Neural progenitor cell (in vitro differentiated cells): ENCODE measurements at regions not wholly inside any gene's neighbourhood (a gene's known extent, or its start where the extent isn't known, plus 50 kb on each side); places are given as distances from the start of the nearest gene placed in this dataset.

Source experiments
- DNase-seq: peaks from one replicate; pipeline ENCODE4 v3.0.0-alpha.2; 2016; ENCODE audit warnings: low spot score
- H2AFZ ChIP-seq: fragments of 200-600 bp; sonication (generic); replicated peaks from 2 replicates; pipeline ENCODE4 v1.6.1; 2016; ENCODE audit warnings: antibody characterized with exemption
- H3F3A ChIP-seq: fragments of 200-600 bp; sonication (generic); 2 replicates; pipeline ENCODE4 v1.6.1; 2016; ENCODE audit warnings: antibody characterized with exemption, low read depth
- H3K27ac ChIP-seq: fragments of 200-600 bp; sonication (generic); 2 replicates; pipeline ENCODE4 v1.5.1; 2016; ENCODE audit warnings: mild to moderate bottlenecking
- H3K27me3 ChIP-seq: fragments of 200-600 bp; sonication (generic); 2 replicates; pipeline ENCODE4 v1.6.1; 2016; ENCODE audit warnings: mild to moderate bottlenecking, moderate library complexity
- H3K36me3 ChIP-seq: fragments of 200-600 bp; sonication (generic); 2 replicates; pipeline ENCODE4 v1.5.1; 2016
- H3K4me1 ChIP-seq: fragments of 200-600 bp; sonication (generic); 2 replicates; pipeline ENCODE4 v1.6.1; 2016; ENCODE audit warnings: mixed run types
- H3K4me2 ChIP-seq: fragments of 200-600 bp; sonication (generic); 2 replicates; pipeline ENCODE4 v1.6.1; 2016
- H3K4me3 ChIP-seq: fragments of 200-600 bp; sonication (generic); 2 replicates; pipeline ENCODE4 v1.5.1; 2016
- H3K79me2 ChIP-seq: fragments of 200-600 bp; sonication (generic); 2 replicates; pipeline ENCODE4 v1.6.1; 2016; ENCODE audit warnings: low read depth
- H3K9ac ChIP-seq: fragments of 200-600 bp; sonication (generic); 2 replicates; pipeline ENCODE4 v1.6.1; 2016
- H3K9me3 ChIP-seq: fragments of 200-600 bp; sonication (generic); 2 replicates; pipeline ENCODE4 v1.5.1; 2016; ENCODE audit warnings: low read depth
- H4K20me1 ChIP-seq: fragments of 200-600 bp; sonication (generic); 2 replicates; pipeline ENCODE4 v1.6.1; 2016; ENCODE audit warnings: low read depth
- H3K27ac Mint-ChIP-seq: 3 replicates; pipeline ENCODE4 v1.8.0; 2021; ENCODE audit warnings: mixed read lengths
- H3K27me3 Mint-ChIP-seq: 2 replicates; pipeline ENCODE4 v1.8.0; 2022; ENCODE audit warnings: low read depth, mild to moderate bottlenecking, inconsistent platforms, moderate library complexity, mixed read lengths; ENCODE audit not compliant: insufficient read depth
- H3K36me3 Mint-ChIP-seq: 3 replicates; pipeline ENCODE4 v1.8.0; 2021; ENCODE audit warnings: mixed read lengths
- H3K4me1 Mint-ChIP-seq: 3 replicates; pipeline ENCODE4 v1.8.0; 2021; ENCODE audit warnings: mixed read lengths
- H3K4me3 Mint-ChIP-seq: 3 replicates; pipeline ENCODE4 v1.8.0; 2021; ENCODE audit warnings: mild to moderate bottlenecking, moderate library complexity, mixed read lengths
- H3K9me3 Mint-ChIP-seq: 3 replicates; pipeline ENCODE4 v1.8.0; 2020; ENCODE audit warnings: mixed read lengths
- EZH2 ChIP-seq: fragments of 200-600 bp; sonication (generic); IDR thresholded peaks from 2 replicates; pipeline ENCODE4 v1.6.1; 2017; ENCODE audit warnings: antibody characterized with exemption, mild to moderate bottlenecking, moderate library complexity
- EZH2phosphoT487 ChIP-seq: fragments of 200-600 bp; sonication (generic); IDR thresholded peaks from 2 replicates; pipeline ENCODE4 v1.6.1; 2017; ENCODE audit warnings: antibody characterized with exemption
- TF ChIP-seq, protein P1 (sequence below): fragments of 200-600 bp; sonication (generic); IDR thresholded peaks from 2 replicates; pipeline ENCODE4 v1.5.1; 2017; ENCODE audit warnings: antibody characterized with exemption, mild to moderate bottlenecking

DNA sequence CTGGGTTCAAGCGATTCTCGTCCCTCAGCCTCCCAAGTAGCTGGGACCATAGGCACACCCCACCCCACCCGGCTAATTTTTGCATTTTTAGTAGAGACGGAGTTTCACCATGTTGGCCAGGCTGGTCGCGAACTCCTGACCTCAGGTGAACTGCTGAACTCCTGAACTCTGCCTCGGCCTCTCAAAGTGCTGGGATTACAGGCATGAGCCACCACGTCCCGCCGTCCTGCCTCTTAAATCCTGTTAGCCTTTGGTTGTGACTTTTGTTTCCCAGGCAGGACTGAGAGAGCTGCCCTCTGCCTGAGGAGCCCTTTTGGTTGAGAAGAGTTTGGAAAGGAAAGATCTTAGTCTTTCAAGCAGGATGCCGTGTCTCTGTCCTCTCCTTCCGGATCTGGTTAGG lies 59.3 kb upstream of the C1orf174 start:
- Histone ChIP-seq H3K27me3 (no peaks in the 10 kb centered on the region), H3K36me3 (no peaks in the 10 kb centered on the region), H3K27ac (no peak overlapping the region), H3K4me1 (peaks cover 4% of the 10 kb centered on the region), H2AFZ (no peak overlapping the region), H3K79me2 (no peaks in the 10 kb centered on the region), H3K4me2 (peak overlapping the region; percentile 16), H4K20me1 (no peaks in the 10 kb centered on the region), H3K9ac (no peak overlapping the region), H3K9me3 (no peaks in the 10 kb centered on the region), H3F3A (no peaks in the 10 kb centered on the region), H3K4me3 (no peak overlapping the region)
- Mint-ChIP-seq H3K4me1 (peaks cover 42% of the 10 kb centered on the region), H3K27ac (peak overlapping the region; percentile 85), H3K9me3 (peaks cover 2% of the 10 kb centered on the region), H3K36me3 (no peaks in the 10 kb centered on the region), H3K27me3 (no peaks in the 10 kb centered on the region), H3K4me3 (no peak overlapping the region)
- no peak for TF ChIP-seq EZH2
- no peak for TF ChIP-seq EZH2phosphoT487
- TF ChIP-seq, protein P1, sequence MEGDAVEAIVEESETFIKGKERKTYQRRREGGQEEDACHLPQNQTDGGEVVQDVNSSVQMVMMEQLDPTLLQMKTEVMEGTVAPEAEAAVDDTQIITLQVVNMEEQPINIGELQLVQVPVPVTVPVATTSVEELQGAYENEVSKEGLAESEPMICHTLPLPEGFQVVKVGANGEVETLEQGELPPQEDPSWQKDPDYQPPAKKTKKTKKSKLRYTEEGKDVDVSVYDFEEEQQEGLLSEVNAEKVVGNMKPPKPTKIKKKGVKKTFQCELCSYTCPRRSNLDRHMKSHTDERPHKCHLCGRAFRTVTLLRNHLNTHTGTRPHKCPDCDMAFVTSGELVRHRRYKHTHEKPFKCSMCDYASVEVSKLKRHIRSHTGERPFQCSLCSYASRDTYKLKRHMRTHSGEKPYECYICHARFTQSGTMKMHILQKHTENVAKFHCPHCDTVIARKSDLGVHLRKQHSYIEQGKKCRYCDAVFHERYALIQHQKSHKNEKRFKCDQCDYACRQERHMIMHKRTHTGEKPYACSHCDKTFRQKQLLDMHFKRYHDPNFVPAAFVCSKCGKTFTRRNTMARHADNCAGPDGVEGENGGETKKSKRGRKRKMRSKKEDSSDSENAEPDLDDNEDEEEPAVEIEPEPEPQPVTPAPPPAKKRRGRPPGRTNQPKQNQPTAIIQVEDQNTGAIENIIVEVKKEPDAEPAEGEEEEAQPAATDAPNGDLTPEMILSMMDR, result no peak
- DNase-seq, result peak; percentile 44

DNA sequence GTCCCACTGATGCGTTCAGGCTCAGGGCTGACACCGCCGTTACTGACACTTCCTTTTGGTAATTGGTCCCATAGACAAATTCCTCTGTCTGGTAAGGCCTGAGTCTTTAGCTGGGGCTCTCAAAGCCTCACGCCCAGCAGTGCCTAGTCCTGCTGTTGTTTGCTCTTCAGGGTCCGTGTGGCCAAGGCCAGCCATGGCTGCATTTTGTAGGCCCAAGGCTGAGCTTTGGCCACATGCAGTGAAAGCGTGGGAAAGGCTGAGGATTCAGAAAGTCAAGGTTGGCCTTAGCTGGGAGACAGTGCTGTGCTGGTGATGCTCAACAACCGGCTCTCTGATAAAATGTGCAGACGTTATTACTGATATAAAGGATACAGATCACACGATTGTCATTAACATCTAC lies 63.5 kb upstream of the C1orf174 start:
- DNase-seq, result no peak
- no peak for TF ChIP-seq EZH2
- no peak for TF ChIP-seq EZH2phosphoT487
- TF ChIP-seq, protein P1, result no peak
- no peak overlapping the region for H3K27ac ChIP-seq
- no peaks in the 10 kb centered on the region for H3K9me3 ChIP-seq
- no peaks in the 10 kb centered on the region for H3K79me2 ChIP-seq
- H3K4me2 ChIP-seq, result no peak overlapping the region
- H4K20me1 ChIP-seq, result no peaks in the 10 kb centered on the region
- H2AFZ ChIP-seq, result no peak overlapping the region
- Mint-ChIP-seq H3K27ac (peak overlapping the region; percentile 57), H3K9me3 (peaks cover 19% of the 10 kb centered on the region), H3K4me3 (no peak overlapping the region), H3K4me1 (peaks cover 19% of the 10 kb centered on the region), H3K27me3 (peaks cover 12% of the 10 kb centered on the region), H3K36me3 (peaks cover 1% of the 10 kb centered on the region)
- H3F3A ChIP-seq, result no peaks in the 10 kb centered on the region
- no peak overlapping the region for H3K9ac ChIP-seq
- H3K4me3 ChIP-seq, result no peak overlapping the region
- no peaks in the 10 kb centered on the region for H3K36me3 ChIP-seq
- no peaks in the 10 kb centered on the region for H3K27me3 ChIP-seq
- H3K4me1 ChIP-seq, result no peaks in the 10 kb centered on the region

DNA sequence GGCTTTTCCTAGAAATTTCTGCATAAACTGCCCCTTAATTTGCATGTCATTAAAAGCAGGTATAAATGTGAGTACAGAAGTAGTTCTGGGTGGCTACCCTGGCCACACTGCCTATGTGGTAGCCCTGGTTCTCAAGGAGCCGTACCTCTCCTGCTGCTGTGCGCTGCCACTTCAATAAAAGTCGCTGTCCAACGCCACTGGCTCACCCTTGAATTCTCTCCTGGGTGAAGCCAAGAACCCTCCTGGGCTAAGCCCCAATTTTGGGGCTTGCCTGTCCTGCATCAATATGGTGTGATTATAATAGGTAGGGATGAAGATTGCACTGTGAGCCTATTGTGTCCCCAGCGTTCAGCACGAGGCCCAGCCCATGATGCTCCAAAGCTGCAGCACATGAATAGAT lies 65.6 kb upstream of the C1orf174 start:
- Mint-ChIP-seq H3K36me3 (peaks cover 1% of the 10 kb centered on the region), H3K9me3 (peaks cover 28% of the 10 kb centered on the region)

More for the DNA sequence above, 65.6 kb upstream of the C1orf174 start:
- Histone ChIP-seq H3F3A (no peaks in the 10 kb centered on the region), H3K36me3 (no peaks in the 10 kb centered on the region), H3K4me3 (no peak overlapping the region), H3K4me1 (no peaks in the 10 kb centered on the region), H3K9me3 (peaks cover 5% of the 10 kb centered on the region), H3K4me2 (no peak overlapping the region), H3K27me3 (no peaks in the 10 kb centered on the region), H3K79me2 (no peaks in the 10 kb centered on the region), H3K27ac (no peak overlapping the region), H2AFZ (no peak overlapping the region), H4K20me1 (no peaks in the 10 kb centered on the region), H3K9ac (no peak overlapping the region)
- TF ChIP-seq EZH2phosphoT487 (no peak), EZH2 (no peak)
- TF ChIP-seq, protein P1, result no peak
- H3K27me3 Mint-ChIP-seq, result peaks cover 23% of the 10 kb centered on the region
- no peak overlapping the region for H3K4me3 Mint-ChIP-seq
- peaks cover 6% of the 10 kb centered on the region for H3K4me1 Mint-ChIP-seq
- no peak for DNase-seq
- no peak overlapping the region for H3K27ac Mint-ChIP-seq
